Gastroesophageal sphincter (tissue), 3 donors: ENCODE measurements at regions not wholly inside any gene's neighbourhood (a gene's known extent, or its start where the extent isn't known, plus 50 kb on each side); places are given as distances from the start of the nearest gene placed in this dataset.

Experiments used
- CTCF ChIP-seq, 4 experiments: fragments of 200-600 bp in 2 of 4; fragments of 450-650 bp in 2 of 4; sonication (generic) in 1 of 4; IDR thresholded peaks; one replicate each; pipeline ENCODE4 v1.5.1; 2017 to 2019; ENCODE audit warnings: antibody characterized with exemption in 4 of 4, mild to moderate bottlenecking in 2 of 4, moderate library complexity in 2 of 4
- EP300 ChIP-seq: sonication (generic); formaldehyde crosslinking; IDR thresholded peaks from one replicate; pipeline ENCODE4 v1.6.1; 2017; ENCODE audit warnings: antibody characterized with exemption, mild to moderate bottlenecking
- POLR2A ChIP-seq, 2 donors: fragments of 450-650 bp; IDR thresholded peaks; one replicate each; pipeline ENCODE4 v1.6.1; 2017; ENCODE audit warnings: antibody characterized with exemption in 2 of 2, mild to moderate bottlenecking in 2 of 2, moderate library complexity in 1 of 2
- POLR2AphosphoS5 ChIP-seq: sonication (generic); formaldehyde crosslinking; IDR thresholded peaks from one replicate; pipeline ENCODE4 v1.6.1; 2017; ENCODE audit warnings: antibody characterized with exemption

GRCh38 chr13:44786756-44787155 is 202.5 kb downstream of the NUFIP1 start:
- TF ChIP-seq POLR2AphosphoS5 (no peak), CTCF (IDR thresholded peaks at IDR 0.05) (no peak), POLR2A (IDR thresholded peaks at IDR 0.05) (no peak), EP300 (no peak)
